Esophagus squamous epithelium (tissue), 5 donors: ENCODE measurements at regions not wholly inside any gene's neighbourhood (a gene's known extent, or its start where the extent isn't known, plus 50 kb on each side); places are given as distances from the start of the nearest gene placed in this dataset.

Source experiments
- DNase-seq: peaks from one replicate; lab custom pipeline; 2025; lab: John Stamatoyannopoulos, UW
- H3K27ac ChIP-seq, 4 donors: fragments of 200-600 bp; sonication (generic); one replicate each; pipeline ENCODE4 v1.5.1; 2016 to 2019; ENCODE audit warnings: mild to moderate bottlenecking in 1 of 4
- H3K27me3 ChIP-seq, 4 donors: fragments of 200-600 bp; sonication (generic); 1 replicate in 3 of 4; 2 replicates in 1 of 4; pipeline versions ENCODE4 v1.5.1 to v1.6.0; 2017 to 2021; ENCODE audit warnings: antibody characterized with exemption in 1 of 4
- H3K36me3 ChIP-seq, 3 donors: fragments of 200-600 bp; sonication (generic); one replicate each; pipeline ENCODE4 v1.5.1; 2016 to 2019
- H3K4me1 ChIP-seq, 3 donors: fragments of 200-600 bp; sonication (generic); one replicate each; pipeline ENCODE4 v1.5.1; 2017 to 2019
- H3K4me3 ChIP-seq, 4 donors: fragments of 200-600 bp; sonication (generic); 1 replicate in 3 of 4; 2 replicates in 1 of 4; pipeline ENCODE4 v1.5.1; 2016 to 2019; ENCODE audit warnings: mild to moderate bottlenecking in 2 of 4, moderate library complexity in 1 of 4
- H3K9me3 ChIP-seq, 3 donors: fragments of 200-600 bp; sonication (generic); one replicate each; pipeline ENCODE4 v1.5.1; 2016 to 2019
- CTCF ChIP-seq, 6 experiments: fragments of 450-650 bp in 4 of 6; fragments of 200-600 bp in 2 of 6; sonication (generic) in 2 of 6; IDR thresholded peaks; one replicate each; pipeline ENCODE4 v1.5.1; 2016 to 2019; ENCODE audit warnings: antibody characterized with exemption in 6 of 6, mild to moderate bottlenecking in 4 of 6, moderate library complexity in 4 of 6
- POLR2A ChIP-seq, 4 donors: fragments of 450-650 bp; IDR thresholded peaks; one replicate each; pipeline ENCODE4 v1.6.1; 2017; ENCODE audit warnings: antibody characterized with exemption in 4 of 4, mild to moderate bottlenecking in 4 of 4, moderate library complexity in 3 of 4
- WGBS, 2 donors: methylation state at CpG; one replicate each; pipeline ENCODE4 v1.1.5; 2018; 5-methylcytosine and 5-hydroxymethylcytosine counted together
- intact Hi-C: fragments of 100-400 bp; cut with DNase I; formaldehyde crosslinking; loops from one replicate; pipeline ENCODE4 v1.15.0; 2022
- donor health status: DM: yes; HTN: yes; CAD: no.

GRCh38 chr11:129268371-129268770 is 76.2 kb upstream of the ARHGAP32 start:
- TF ChIP-seq CTCF (IDR thresholded peaks at IDR 0.05) (no peak), POLR2A (IDR thresholded peaks at IDR 0.05) (no peak)
- DNase-seq = no peak
- Histone ChIP-seq H3K4me3 (no peak overlapping the region), H3K36me3 (peaks cover 0 to 8% (median 0%) of the 10 kb centered on the region in 3 donors), H3K27ac (no peak overlapping the region), H3K27me3 (no peaks in the 10 kb centered on the region), H3K4me1 (no peaks in the 10 kb centered on the region), H3K9me3 (no peaks in the 10 kb centered on the region)
- WGBS, 2 donors = 79 to 87% methylated on average over 3 of the region's 3 CpGs
- intact Hi-C loops = no loop called here

DNA sequence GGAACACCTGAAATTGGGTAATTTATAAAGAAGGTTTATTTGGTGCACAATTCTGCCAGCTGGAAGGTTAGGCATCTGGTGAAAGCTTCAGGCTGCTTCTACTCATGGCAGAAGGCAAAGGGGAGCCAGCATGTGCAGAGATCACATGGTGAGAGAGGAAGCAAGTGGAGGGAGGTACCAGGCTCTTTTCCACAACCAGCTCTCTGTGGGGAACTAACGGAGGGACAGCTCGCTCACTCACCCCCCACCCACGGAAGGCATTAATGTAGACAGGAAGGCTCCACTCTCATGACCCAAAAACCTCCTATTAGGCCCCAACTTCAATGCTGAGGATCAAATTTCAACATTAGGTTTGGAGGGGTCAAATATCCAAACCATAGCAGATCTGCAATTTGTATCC is 75.6 kb upstream of the ARHGAP32 start:
- Histone ChIP-seq H3K9me3 (no peaks in the 10 kb centered on the region), H3K27me3 (no peaks in the 10 kb centered on the region), H3K4me1 (no peaks in the 10 kb centered on the region), H3K36me3 (peaks cover 0 to 8% (median 0%) of the 10 kb centered on the region in 3 donors), H3K27ac (no peak overlapping the region), H3K4me3 (no peak overlapping the region)
- WGBS, 2 donors = 42 to 55% methylated on average over 2 to 3 of the region's 3 CpGs
- TF ChIP-seq POLR2A (IDR thresholded peaks at IDR 0.05) (no peak), CTCF (IDR thresholded peaks at IDR 0.05) (no peak)
- DNase-seq = no peak
- intact Hi-C loops = no loop called here

- intact Hi-C loops = no loop called here
- Histone ChIP-seq H3K4me3 (no peak overlapping the region), H3K27me3 (no peaks in the 10 kb centered on the region), H3K27ac (no peak overlapping the region), H3K9me3 (no peaks in the 10 kb centered on the region), H3K4me1 (no peaks in the 10 kb centered on the region), H3K36me3 (peaks cover 0 to 8% (median 0%) of the 10 kb centered on the region in 3 donors)
- DNase-seq = no peak
- WGBS, 2 donors = 100% methylated on average over 1 of the region's 2 CpGs; no CpG with 5 or more reads in 1 of the 2 donors
- no peak for TF ChIP-seq POLR2A (IDR thresholded peaks at IDR 0.05)
- TF ChIP-seq CTCF (IDR thresholded peaks at IDR 0.05) = no peak
Observed at GRCh38 chr11:129266536-129266935, 74.4 kb upstream of the ARHGAP32 start.

DNA sequence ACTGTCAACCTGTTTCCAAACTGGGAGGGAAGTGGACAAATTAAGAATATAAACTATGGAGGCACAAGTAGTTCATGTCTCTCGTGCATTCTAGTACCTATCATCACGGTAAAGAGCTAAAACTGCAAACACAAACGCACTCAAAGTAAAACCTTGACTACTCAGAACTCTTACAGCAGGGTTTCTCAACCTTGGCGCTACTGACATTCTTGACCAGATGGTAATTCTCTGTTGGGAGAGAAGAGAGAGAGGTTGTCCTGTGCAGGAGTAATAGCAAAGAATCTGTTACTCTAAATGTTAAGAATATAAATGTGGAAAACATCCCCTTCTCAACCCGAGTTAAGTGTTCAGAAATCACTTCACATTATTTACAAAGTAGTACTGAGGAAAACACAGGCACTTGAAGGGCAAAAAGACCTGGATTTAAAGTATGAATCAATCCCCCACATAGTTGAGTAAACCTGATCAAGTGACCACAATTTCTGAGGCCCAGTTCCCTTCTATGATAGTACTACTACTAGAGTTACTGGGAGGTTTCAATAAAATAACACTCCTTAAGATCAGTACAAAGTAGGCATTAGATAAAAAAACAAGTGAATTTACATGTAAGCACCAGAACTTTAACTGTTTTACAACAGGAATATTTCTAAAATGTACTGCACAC is 73.1 kb upstream of the ARHGAP32 start:
- Histone ChIP-seq H3K9me3 (no peaks in the 10 kb centered on the region), H3K27me3 (no peaks in the 10 kb centered on the region), H3K27ac (no peak overlapping the region), H3K36me3 (peaks cover 0 to 8% (median 0%) of the 10 kb centered on the region in 3 donors), H3K4me1 (no peaks in the 10 kb centered on the region), H3K4me3 (no peak overlapping the region)
- whole genome bisulfite sequencing, 2 donors = 74 to 75% methylated on average over 5 of the region's 5 CpGs
- intact Hi-C loops = no loop called here
- TF ChIP-seq POLR2A (IDR thresholded peaks at IDR 0.05) (no peak), CTCF (IDR thresholded peaks at IDR 0.05) (no peak)
- no peak for DNase-seq

- TF ChIP-seq POLR2A (IDR thresholded peaks at IDR 0.05) (no peak), CTCF (IDR thresholded peaks at IDR 0.05) (no peak)
- Histone ChIP-seq H3K27me3 (no peaks in the 10 kb centered on the region), H3K4me1 (no peaks in the 10 kb centered on the region), H3K36me3 (peaks cover 0 to 8% (median 0%) of the 10 kb centered on the region in 3 donors), H3K4me3 (no peak overlapping the region), H3K27ac (no peak overlapping the region), H3K9me3 (no peaks in the 10 kb centered on the region)
- WGBS, 2 donors = 84 to 91% methylated on average over 2 of the region's 2 CpGs
- no peak for DNase-seq
- intact Hi-C loops = no loop called here
Observed at GRCh38 chr11:129264114-129264513, 72.0 kb upstream of the ARHGAP32 start.
